Tibial nerve (tissue), 4 donors: ENCODE measurements at regions not wholly inside any gene's neighbourhood (a gene's known extent, or its start where the extent isn't known, plus 50 kb on each side); places are given as distances from the start of the nearest gene placed in this dataset.

Source experiments
- DNase-seq, 2 donors: peaks; one replicate each; pipeline ENCODE4 v3.0.0-alpha.2; 2019; ENCODE audit warnings: low spot score in 2 of 2
- H3K27ac ChIP-seq, 4 donors: fragments of 200-600 bp; sonication (generic) in 3 of 4; one replicate each; pipeline ENCODE4 v1.5.1; 2017 to 2019; ENCODE audit warnings: mild to moderate bottlenecking in 1 of 4
- H3K27me3 ChIP-seq, 2 donors: fragments of 200-600 bp; sonication (generic) in 1 of 2; one replicate each; pipeline versions ENCODE4 v1.5.1 to v1.6.0; 2017 to 2019
- H3K36me3 ChIP-seq, 3 donors: fragments of 200-600 bp; sonication (generic); one replicate each; pipeline ENCODE4 v1.5.1; 2018 to 2019
- H3K4me1 ChIP-seq, 4 donors: fragments of 200-600 bp; sonication (generic) in 3 of 4; one replicate each; pipeline ENCODE4 v1.5.1; 2017 to 2019
- H3K4me3 ChIP-seq, 4 donors: fragments of 200-600 bp; sonication (generic) in 3 of 4; one replicate each; pipeline ENCODE4 v1.5.1; 2017 to 2019; ENCODE audit warnings: mild to moderate bottlenecking in 1 of 4, moderate library complexity in 1 of 4
- H3K9me3 ChIP-seq, 4 donors: fragments of 200-600 bp; sonication (generic) in 3 of 4; one replicate each; pipeline ENCODE4 v1.5.1; 2017 to 2019
- CTCF ChIP-seq, 5 experiments: fragments of 200-600 bp in 3 of 5; fragments of 450-650 bp in 2 of 5; sonication (generic) in 3 of 5; IDR thresholded peaks; one replicate each; pipeline ENCODE4 v1.5.1; 2016 to 2019; ENCODE audit warnings: antibody characterized with exemption in 5 of 5, mild to moderate bottlenecking in 3 of 5, moderate library complexity in 2 of 5
- EP300 ChIP-seq, 2 donors: sonication (generic); formaldehyde crosslinking; IDR thresholded peaks; one replicate each; pipeline ENCODE4 v1.6.1; 2017; ENCODE audit warnings: antibody characterized with exemption in 2 of 2, mild to moderate bottlenecking in 1 of 2
- POLR2A ChIP-seq, 2 donors: fragments of 450-650 bp; IDR thresholded peaks; one replicate each; pipeline ENCODE4 v1.6.1; 2017; ENCODE audit warnings: antibody characterized with exemption in 2 of 2, mild to moderate bottlenecking in 2 of 2, moderate library complexity in 2 of 2
- WGBS, 2 donors: methylation state at CpG; one replicate each; pipeline ENCODE4 v1.1.5; 2018; 5-methylcytosine and 5-hydroxymethylcytosine counted together

GRCh38 chr21:14826630-14827029 is 238.2 kb downstream of the NRIP1 start:
- Histone ChIP-seq H3K27ac (no peak overlapping the region), H3K4me1 (no peaks in the 10 kb centered on the region), H3K9me3 (no peaks in the 10 kb centered on the region), H3K36me3 (no peaks in the 10 kb centered on the region), H3K4me3 (no peak overlapping the region), H3K27me3 (no peaks in the 10 kb centered on the region)
- DNase-seq, result no peak
- WGBS, 2 donors, result 84 to 85% methylated on average over 6 of the region's 6 CpGs
- no peak for TF ChIP-seq CTCF (IDR thresholded peaks at IDR 0.05)
- TF ChIP-seq POLR2A (IDR thresholded peaks at IDR 0.05), result no peak
- no peak for TF ChIP-seq EP300 (IDR thresholded peaks at IDR 0.05)

- H3K4me3 ChIP-seq, result no peak overlapping the region
- DNase-seq, result no peak
- no peaks in the 10 kb centered on the region for H3K27me3 ChIP-seq
- no peaks in the 10 kb centered on the region for H3K9me3 ChIP-seq
- H3K36me3 ChIP-seq, result no peaks in the 10 kb centered on the region
- no peak overlapping the region for H3K27ac ChIP-seq
- no peaks in the 10 kb centered on the region for H3K4me1 ChIP-seq
- WGBS, 2 donors, result 85 to 92% methylated on average over 3 of the region's 3 CpGs
- no peak for TF ChIP-seq CTCF (IDR thresholded peaks at IDR 0.05)
- no peak for TF ChIP-seq POLR2A (IDR thresholded peaks at IDR 0.05)
- TF ChIP-seq EP300 (IDR thresholded peaks at IDR 0.05), result no peak
Observed at GRCh38 chr21:14825514-14825974, 239.3 kb downstream of the NRIP1 start.

- Histone ChIP-seq H3K27ac (no peak overlapping the region), H3K9me3 (no peaks in the 10 kb centered on the region), H3K4me3 (no peak overlapping the region), H3K27me3 (no peaks in the 10 kb centered on the region), H3K36me3 (no peaks in the 10 kb centered on the region), H3K4me1 (no peaks in the 10 kb centered on the region)
- DNase-seq, result no peak
- TF ChIP-seq POLR2A (IDR thresholded peaks at IDR 0.05), result no peak
- no peak for TF ChIP-seq EP300 (IDR thresholded peaks at IDR 0.05)
- no peak for TF ChIP-seq CTCF (IDR thresholded peaks at IDR 0.05)
- 73 to 76% methylated on average over 3 of the region's 3 CpGs for WGBS, 2 donors
Observed at GRCh38 chr21:14824126-14824525, 240.7 kb downstream of the NRIP1 start.

- no peak for TF ChIP-seq POLR2A (IDR thresholded peaks at IDR 0.05)
- TF ChIP-seq CTCF (IDR thresholded peaks at IDR 0.05), result no peak
- TF ChIP-seq EP300 (IDR thresholded peaks at IDR 0.05), result no peak
- DNase-seq, result no peak
- WGBS, 2 donors, result 50 to 66% methylated on average over 1 of the region's 1 CpG
- Histone ChIP-seq H3K27ac (no peak overlapping the region), H3K27me3 (no peaks in the 10 kb centered on the region), H3K9me3 (peaks cover 0 to 4% (median 2%) of the 10 kb centered on the region in 4 donors), H3K4me3 (no peak overlapping the region), H3K4me1 (no peaks in the 10 kb centered on the region), H3K36me3 (no peaks in the 10 kb centered on the region)
Observed at GRCh38 chr21:14817311-14817710, 247.5 kb downstream of the NRIP1 start.

- no peak overlapping the region for H3K4me3 ChIP-seq
- no peak for DNase-seq
- TF ChIP-seq POLR2A (IDR thresholded peaks at IDR 0.05) (no peak), EP300 (IDR thresholded peaks at IDR 0.05) (no peak), CTCF (IDR thresholded peaks at IDR 0.05) (no peak)
- no peak overlapping the region for H3K27ac ChIP-seq
- H3K4me1 ChIP-seq, result no peaks in the 10 kb centered on the region
- H3K27me3 ChIP-seq, result no peaks in the 10 kb centered on the region
- 69 to 81% methylated on average over 3 of the region's 3 CpGs for WGBS, 2 donors
- H3K36me3 ChIP-seq, result no peaks in the 10 kb centered on the region
- peaks cover 0 to 22% (median 3%) of the 10 kb centered on the region in 4 donors for H3K9me3 ChIP-seq
Observed at GRCh38 chr21:14814991-14815390, 249.8 kb downstream of the NRIP1 start.
